ENCODE measurements at regions not wholly inside any gene's neighbourhood (a gene's known extent, or its start where the extent isn't known, plus 50 kb on each side); places are given as distances from the start of the nearest gene placed in this dataset.

GRCh38 chr4:95614684-95615205, 66.0 kb upstream of the UNC5C start:
- Histone ChIP-seq H3K27ac (no peak overlapping the region), H3K4me3 (no peak overlapping the region), H3K79me2 (ENCODE audit: low read depth) (no peaks in the 10 kb centered on the region), H4K20me1 (ENCODE audit: insufficient read depth) (no peaks in the 10 kb centered on the region), H3K9me3 (ENCODE audit: insufficient read depth, low read depth) (no peaks in the 10 kb centered on the region), H3K4me1 (replicated peaks; ENCODE audit: insufficient read depth) (no peaks in the 10 kb centered on the region), H3K36me3 (ENCODE audit: low read depth) (no peaks in the 10 kb centered on the region), H3K27me3 (ENCODE audit: insufficient read depth, low read depth) (no peaks in the 10 kb centered on the region), H2AFZ (no peak overlapping the region), H3K9me2 (ENCODE audit: insufficient read depth) (no peaks in the 10 kb centered on the region), H3K4me2 (no peak overlapping the region), H3F3A (ENCODE audit: insufficient read depth, low read depth) (no peaks in the 10 kb centered on the region)
- BruUV-seq (replicated peaks), result no TSS peak
- CTCF ChIA-PET, result no interaction called here
- TF ChIP-seq EZH2 (IDR thresholded peaks at IDR 0.05; ENCODE audit: low read depth), result no peak
- TF ChIP-seq, protein P1, sequence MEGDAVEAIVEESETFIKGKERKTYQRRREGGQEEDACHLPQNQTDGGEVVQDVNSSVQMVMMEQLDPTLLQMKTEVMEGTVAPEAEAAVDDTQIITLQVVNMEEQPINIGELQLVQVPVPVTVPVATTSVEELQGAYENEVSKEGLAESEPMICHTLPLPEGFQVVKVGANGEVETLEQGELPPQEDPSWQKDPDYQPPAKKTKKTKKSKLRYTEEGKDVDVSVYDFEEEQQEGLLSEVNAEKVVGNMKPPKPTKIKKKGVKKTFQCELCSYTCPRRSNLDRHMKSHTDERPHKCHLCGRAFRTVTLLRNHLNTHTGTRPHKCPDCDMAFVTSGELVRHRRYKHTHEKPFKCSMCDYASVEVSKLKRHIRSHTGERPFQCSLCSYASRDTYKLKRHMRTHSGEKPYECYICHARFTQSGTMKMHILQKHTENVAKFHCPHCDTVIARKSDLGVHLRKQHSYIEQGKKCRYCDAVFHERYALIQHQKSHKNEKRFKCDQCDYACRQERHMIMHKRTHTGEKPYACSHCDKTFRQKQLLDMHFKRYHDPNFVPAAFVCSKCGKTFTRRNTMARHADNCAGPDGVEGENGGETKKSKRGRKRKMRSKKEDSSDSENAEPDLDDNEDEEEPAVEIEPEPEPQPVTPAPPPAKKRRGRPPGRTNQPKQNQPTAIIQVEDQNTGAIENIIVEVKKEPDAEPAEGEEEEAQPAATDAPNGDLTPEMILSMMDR (conservative IDR thresholded peaks at IDR 0.05), result no peak
- intact Hi-C loops (cut with micrococcal nuclease; ENCODE audit: unreplicated experiment), result no loop called here
- DNase-seq, result no peak
- POLR2A ChIA-PET (ENCODE audit: unreplicated experiment), result no interaction called here

DNA sequence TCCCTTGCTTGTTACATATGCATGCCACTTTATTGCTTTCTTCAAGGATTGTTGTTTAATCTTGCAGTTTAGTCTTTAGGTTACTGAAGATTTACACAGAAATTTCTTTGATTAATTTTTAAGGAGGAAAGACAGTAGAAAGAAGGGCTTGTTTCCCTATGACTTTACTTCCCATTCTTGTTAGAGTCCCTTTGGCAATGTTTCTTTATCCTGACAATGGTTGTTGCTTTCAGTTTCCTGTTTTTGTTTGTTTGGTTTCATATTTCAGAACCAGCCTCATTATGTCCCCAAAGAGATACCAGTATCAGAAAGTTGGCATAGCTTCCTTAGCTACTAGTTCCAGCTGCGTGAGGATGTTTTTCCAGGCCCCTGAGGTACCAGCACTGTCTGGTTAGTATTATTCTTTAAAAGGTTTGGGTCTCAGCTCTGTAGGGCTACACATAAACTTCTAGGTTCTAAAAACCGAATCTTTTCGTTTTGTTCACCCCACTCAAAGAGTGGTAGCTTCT, 61.3 kb upstream of the UNC5C start:
- Histone ChIP-seq H3K4me3 (no peak overlapping the region), H2AFZ (no peak overlapping the region), H4K20me1 (ENCODE audit: insufficient read depth) (no peaks in the 10 kb centered on the region), H3K9me2 (ENCODE audit: insufficient read depth) (no peaks in the 10 kb centered on the region), H3K4me2 (no peak overlapping the region), H3K27ac (no peak overlapping the region), H3K27me3 (ENCODE audit: insufficient read depth, low read depth) (no peaks in the 10 kb centered on the region), H3K36me3 (ENCODE audit: low read depth) (no peaks in the 10 kb centered on the region), H3K4me1 (replicated peaks; ENCODE audit: insufficient read depth) (no peaks in the 10 kb centered on the region), H3K79me2 (ENCODE audit: low read depth) (no peaks in the 10 kb centered on the region), H3K9me3 (ENCODE audit: insufficient read depth, low read depth) (no peaks in the 10 kb centered on the region), H3F3A (ENCODE audit: insufficient read depth, low read depth) (no peaks in the 10 kb centered on the region)
- intact Hi-C loops (cut with micrococcal nuclease; ENCODE audit: unreplicated experiment), result no loop called here
- TF ChIP-seq, protein P1 (conservative IDR thresholded peaks at IDR 0.05), result no peak
- TF ChIP-seq EZH2 (IDR thresholded peaks at IDR 0.05; ENCODE audit: low read depth), result no peak
- BruUV-seq (replicated peaks), result no TSS peak
- ChIA-PET POLR2A (ENCODE audit: unreplicated experiment) (no interaction called here), CTCF (no interaction called here)
- no peak for DNase-seq

DNA sequence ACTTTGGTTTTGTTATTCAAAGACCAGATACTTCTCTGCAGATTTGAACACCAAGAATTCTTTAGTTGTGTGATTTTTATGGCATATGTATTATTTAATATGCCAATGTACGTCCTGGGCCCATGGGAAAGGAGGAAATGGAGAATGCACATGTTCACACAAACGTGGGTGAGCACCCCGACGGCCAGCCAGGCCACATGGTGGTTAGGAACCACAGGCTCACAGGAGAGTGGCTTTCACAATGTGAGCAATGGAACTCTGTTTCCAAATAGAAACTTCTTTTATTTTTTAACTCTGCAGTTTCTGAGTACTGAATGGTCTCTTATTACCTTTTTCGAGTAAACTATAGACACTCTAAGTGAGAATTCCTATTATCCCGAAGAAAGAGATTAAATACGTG, 58.0 kb upstream of the UNC5C start:
- H3K4me2 ChIP-seq, result no peak overlapping the region
- H3K27me3 ChIP-seq (ENCODE audit: insufficient read depth, low read depth), result no peaks in the 10 kb centered on the region
- H2AFZ ChIP-seq, result no peak overlapping the region
- H3K9me2 ChIP-seq (ENCODE audit: insufficient read depth), result no peaks in the 10 kb centered on the region
- H3K9me3 ChIP-seq (ENCODE audit: insufficient read depth, low read depth), result no peaks in the 10 kb centered on the region
- H3K4me3 ChIP-seq, result no peak overlapping the region
- H3K36me3 ChIP-seq (ENCODE audit: low read depth), result no peaks in the 10 kb centered on the region
- intact Hi-C loops (cut with micrococcal nuclease; ENCODE audit: unreplicated experiment), result no loop called here
- H3K79me2 ChIP-seq (ENCODE audit: low read depth), result no peaks in the 10 kb centered on the region
- H3K27ac ChIP-seq, result no peak overlapping the region
- BruUV-seq (replicated peaks), result no TSS peak
- H3K4me1 ChIP-seq (replicated peaks; ENCODE audit: insufficient read depth), result no peaks in the 10 kb centered on the region
- no peaks in the 10 kb centered on the region for H3F3A ChIP-seq (ENCODE audit: insufficient read depth, low read depth)
- TF ChIP-seq EZH2 (IDR thresholded peaks at IDR 0.05; ENCODE audit: low read depth), result no peak
- TF ChIP-seq, protein P1 (conservative IDR thresholded peaks at IDR 0.05), result no peak
- H4K20me1 ChIP-seq (ENCODE audit: insufficient read depth), result no peaks in the 10 kb centered on the region
- no peak for DNase-seq
- ChIA-PET POLR2A (ENCODE audit: unreplicated experiment) (no interaction called here), CTCF (no interaction called here)
